ENCODE measurements at regions not wholly inside any gene's neighbourhood (a gene's known extent, or its start where the extent isn't known, plus 50 kb on each side); places are given as distances from the start of the nearest gene placed in this dataset.

DNA sequence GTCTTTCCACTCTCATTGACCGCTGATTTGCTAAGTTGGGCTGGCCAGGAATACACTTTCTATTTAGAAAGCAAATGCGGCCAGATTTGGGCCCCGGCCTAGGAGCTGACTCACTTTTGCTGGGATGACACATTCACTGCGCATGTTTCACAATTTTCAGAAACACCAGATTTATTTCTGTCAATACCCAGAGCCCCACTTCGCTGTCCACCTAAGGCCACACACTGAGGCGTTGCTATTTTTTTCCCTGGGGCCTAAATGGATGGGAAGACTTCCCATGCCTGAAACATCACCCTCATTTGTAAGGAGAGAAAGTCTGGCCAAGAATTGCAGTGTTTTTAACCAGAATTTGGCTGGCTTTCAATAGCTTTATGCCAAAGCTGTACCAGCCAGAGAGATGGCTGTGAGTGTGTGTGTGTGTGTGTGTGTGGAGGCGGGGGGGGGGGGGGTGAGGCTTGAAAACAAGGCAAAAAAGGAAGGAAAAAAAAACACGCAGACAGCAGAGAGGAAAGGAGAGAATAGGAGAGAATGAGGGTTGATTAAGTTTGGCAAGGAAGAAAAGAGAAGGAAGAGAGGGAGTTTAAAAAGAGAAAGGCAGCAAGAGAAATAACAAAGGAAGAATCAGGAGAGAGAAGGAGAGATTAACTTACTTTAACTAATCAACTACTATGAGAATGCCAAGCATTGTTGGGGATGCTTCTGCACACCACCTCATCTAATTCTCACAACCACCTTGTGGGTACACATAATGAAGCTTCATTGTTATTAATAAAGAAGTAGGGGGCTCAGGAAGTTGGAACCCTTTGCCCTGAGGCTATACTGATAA lies 261.4 kb upstream of the KLF4 start:
- DNase-seq, result no peak

DNA sequence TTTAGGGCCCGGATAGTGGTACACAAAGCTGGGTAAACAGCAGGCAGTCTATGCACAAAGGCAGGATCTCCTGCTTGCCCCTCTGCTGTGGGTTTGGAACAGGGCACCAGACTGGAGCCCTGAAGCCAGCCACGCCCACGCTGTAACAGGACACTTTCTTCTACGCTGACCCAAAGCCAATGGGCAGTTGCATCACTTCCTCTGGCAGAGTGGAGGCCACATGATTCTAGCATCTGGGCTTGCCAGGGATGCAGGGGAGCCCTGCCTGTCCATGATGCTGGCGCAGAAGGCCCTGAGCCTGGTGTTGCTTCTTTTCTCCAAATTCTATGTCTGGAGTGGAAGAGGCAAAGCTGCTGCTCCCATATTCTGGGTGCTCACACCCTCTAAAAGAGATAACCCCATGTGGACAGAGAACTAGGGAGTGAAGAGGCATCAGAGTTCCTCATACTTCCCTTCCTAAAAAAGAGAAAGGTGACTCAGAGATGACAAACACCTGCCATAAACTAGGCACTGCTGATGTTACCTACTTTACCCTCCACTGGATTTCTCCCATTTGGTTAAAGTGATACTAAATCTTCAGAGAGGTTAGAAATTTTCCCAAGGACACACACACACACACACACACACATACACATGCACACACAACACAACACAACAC lies 260.3 kb upstream of the KLF4 start:
- no peak for DNase-seq
- no peak for ATAC-seq

More for the DNA sequence above, 261.4 kb upstream of the KLF4 start:
- ATAC-seq, result no peak

DNA sequence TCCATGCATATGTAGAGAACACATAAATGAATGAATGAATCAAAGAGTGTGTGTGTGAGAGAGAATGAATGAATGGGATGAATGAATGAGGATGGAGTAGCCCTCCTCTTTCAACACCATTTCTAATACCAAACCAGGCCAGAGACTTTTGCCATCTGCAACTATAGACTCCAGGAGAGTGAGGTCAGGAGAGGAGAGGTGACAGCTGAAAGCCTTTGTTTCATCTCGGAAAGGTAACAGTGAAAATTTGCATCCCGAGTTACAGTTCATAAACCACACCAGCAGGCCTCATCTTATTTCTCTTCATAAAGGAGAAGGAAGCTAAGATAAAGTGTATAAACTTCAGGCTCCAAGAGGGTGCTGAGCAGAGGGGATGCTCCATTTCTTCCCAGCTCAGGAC lies 255.3 kb upstream of the KLF4 start:
- no peak for ATAC-seq
- DNase-seq, result no peak

DNA sequence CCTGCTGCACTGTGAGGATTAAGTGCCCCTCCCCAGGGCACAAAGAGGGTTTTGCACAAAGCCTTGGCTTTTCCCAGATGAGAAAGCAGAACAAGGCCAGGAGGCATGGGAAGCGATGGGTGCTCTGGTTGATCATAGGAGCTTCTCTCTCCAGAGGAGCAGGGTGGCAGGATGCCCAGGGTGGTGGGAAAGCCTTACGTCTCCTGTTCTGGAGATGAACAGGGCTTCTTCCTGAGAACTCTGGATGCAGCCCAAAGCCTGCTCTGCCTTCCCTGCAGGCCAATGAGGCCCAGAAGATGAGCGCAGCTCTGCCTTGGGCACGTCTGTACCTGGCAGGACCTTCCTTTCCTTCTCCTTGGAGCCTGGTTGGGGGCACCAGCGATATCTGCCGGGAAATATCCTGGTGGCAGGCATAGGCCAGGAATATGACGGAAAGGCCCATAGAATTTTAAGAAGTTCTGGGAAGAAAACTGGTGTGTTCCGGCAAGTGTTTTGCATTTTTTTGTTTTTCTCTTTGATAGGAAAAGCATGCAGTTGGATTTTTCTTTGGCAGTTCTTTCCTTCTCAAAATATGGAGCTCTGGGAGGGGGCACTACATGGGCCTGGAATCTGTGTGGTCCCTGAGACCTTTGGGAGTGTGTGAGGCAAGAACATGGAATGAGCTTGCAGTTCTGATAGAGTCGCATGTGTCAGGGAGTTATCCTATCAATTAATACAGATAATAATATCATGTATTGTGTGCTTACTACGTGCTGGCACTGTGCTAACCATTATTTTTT lies 253.2 kb upstream of the KLF4 start:
- ATAC-seq (no peak), DNase-seq (no peak)

DNA sequence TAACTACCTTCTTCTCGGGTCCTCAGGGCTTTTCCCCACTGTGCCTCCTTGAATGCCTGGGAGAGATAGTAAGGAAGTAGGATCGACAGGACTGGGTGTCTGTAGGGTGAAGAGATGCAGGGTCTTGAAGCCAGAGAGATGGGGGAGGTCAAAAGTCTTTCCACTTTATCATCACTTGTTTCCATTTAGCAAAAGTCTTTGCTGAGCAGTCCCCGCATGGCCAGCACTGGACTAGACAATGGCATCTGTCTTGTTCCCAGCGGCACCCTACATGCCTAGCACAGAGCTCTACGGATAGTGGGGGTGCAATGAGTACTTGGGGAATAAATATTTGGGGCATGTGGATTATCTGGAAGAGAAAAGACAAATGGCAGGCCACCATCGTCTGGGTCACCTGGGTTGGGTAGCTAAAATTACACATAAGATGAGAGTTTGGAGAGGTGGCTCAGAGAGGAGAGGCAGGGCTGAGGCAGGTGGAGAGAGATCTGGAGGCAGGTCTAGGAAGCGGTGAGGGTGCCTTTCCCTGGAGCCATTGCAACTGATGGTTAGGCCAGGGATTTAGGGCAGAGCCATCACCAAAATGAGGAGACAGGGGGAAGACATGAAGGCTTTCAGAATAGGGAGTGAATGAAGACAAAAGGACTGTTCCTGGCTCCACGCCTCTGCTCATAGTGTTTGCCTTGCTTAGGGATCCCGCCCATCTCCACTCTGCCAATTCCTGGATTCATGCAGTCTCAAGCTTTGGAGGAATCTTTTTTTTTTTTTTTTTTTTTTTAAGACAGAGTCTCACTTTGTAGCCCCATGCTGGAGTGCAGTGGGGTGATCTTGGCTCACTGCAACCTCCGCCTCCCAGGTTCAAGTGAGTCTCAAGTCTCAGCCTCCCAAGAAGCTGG lies 250.8 kb upstream of the KLF4 start:
- DNase-seq, result no peak
- ATAC-seq, result no peak

DNA sequence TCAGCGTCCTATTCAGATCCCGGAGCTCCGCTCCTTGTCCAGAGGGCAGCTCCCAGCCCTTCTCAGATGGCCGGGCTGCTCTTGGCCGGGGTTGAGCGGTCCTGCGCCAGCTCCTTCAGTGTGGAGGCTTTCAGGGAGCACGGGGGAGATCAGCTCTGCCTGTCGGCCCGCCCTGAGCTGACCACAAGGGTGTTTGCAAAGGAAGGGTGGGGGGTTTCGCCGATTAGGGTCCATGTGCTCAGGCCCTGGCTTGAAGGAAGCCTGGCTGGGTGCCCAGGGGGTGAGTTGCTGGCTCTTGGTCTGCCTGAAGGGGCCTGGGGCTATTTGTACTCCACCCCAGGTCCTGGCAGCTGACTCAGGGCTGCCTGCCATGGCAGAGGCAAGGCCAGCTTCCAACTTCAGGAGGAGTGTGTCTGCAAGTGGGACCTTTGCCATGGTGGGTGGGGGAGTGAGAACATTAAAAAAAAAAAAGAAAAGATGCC lies 250.1 kb upstream of the KLF4 start:
- no peak for DNase-seq
- ATAC-seq, result no peak

DNA sequence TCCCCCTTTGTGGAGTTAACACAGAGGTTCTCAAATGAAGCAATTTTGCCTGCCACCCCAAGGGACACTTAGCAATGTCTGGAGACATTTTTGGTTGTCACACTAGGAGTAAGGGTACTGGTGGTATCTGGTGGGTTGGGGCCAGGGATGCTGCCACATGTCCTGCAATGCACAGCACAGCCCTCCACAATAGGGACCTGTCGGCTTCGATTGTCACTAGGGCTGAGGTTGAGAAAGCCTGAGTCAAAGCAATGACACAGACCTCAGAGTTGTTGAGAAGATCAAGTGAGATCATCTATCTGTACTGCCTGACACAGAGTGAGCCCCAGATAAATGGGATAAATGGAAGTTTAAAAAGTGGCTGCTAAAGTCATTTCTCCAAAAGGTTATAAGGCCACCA lies 249.2 kb upstream of the KLF4 start:
- DNase-seq (no peak), ATAC-seq (no peak)

DNA sequence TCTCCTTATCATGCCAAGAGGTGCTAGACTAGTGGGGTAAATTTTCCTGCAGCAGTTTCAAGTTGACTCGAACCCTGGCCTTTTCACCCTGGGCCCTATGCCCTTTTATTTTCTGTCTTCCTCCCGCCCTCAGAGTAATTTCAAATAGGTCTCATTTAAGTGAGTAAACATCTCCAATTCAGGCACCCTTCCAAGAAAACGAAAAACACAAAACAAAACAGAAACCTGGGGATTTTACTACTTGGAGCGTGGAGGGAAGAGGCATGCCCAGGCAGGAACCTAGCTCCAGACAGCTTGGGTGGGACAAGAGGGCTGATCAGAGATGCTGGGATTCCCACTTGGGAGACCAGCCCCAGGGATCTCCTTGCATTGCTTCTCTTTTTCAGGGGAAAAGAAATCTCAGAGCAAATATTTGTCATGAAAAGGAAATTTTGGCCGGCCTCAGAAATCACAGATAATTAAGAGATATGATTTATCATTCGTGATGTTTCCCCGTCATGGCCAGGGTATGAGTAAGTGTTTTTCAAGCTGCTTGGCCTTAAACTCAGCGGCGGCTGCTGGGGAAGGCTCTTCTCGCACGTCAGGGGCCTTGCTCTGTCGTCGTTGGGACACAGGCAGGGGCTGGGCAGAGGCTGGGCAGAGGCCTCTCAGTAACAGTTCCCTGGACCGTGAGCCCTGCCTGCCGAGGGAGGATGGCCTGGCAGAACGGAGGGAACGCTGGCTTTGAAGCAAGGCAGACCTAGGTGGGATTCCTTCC lies 248.6 kb upstream of the KLF4 start:
- ATAC-seq (no peak), DNase-seq (no peak)

DNA sequence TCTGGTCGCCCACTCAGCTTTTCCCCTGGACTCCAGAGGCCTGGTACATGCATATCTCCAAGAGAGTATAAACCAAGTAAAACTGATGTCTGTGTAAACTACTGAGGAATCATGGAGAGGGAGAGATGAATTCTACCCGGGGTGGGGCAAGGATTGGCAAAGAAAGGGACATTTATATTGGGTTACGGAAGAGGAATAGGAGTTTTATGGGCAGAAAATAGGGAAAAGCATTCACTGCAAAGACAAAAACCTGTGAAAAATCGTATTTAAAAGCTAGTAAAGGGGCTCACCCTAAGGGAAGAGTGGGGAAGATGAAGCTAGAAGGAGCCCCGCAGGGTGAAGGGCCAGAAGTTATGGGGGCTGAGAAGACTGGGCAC lies 248.0 kb upstream of the KLF4 start:
- no peak for DNase-seq
- ATAC-seq, result no peak

DNA sequence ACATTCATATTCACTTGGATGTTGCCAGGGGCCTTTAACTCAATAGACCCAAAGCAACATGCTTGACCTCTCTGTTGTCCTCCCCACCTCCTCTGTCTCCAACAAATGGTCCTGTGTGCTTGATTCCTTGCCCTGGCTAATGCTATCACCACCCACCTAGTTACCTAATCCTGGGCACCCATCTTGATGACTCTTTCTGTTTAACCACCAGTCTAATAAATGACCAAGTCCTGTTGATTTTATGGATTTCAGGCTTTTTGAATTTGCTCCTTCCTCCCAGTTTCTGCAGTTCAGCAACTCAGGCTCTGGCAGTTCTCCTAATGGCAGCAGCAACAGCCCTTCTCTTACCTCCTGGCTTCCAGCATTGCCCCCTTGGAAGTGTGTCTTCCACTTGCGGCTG lies 246.3 kb upstream of the KLF4 start:
- DNase-seq (no peak), ATAC-seq (no peak)

DNA sequence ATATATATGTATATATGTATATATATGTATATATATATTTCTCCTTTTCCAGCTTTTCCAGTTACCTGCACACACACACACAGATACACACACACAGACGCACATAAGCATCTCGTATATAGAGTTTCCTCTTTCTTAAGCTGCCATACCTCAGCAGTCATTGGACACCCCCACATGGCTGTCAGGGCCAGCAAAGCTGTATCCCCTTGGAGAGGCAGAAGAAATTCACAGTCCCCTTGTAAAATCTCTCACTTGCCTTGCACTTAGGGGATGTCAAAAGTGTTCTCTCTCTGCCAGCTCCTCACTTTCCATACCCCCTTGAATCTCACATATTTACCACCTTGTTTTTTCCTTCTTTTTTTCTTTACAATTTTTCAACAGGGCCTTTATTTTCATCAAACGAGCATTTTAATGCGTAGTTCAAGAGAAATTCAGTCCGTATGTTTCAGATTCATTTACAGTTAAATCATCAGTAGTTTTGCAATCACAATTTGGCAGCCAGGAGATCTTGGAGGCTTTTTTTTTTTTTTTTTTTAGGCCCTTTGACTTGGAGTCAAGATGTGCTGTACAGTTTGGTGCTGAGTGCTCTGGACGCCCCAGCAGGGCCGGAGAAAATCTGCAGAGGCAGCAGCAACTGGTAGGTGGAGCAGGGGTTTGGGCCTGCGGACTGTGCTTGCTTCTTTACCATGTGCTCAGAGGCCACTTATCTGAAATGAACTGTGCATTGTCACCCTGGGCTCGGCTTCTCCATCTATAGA lies 244.9 kb upstream of the KLF4 start:
- ATAC-seq, result no peak
- DNase-seq, result no peak

DNA sequence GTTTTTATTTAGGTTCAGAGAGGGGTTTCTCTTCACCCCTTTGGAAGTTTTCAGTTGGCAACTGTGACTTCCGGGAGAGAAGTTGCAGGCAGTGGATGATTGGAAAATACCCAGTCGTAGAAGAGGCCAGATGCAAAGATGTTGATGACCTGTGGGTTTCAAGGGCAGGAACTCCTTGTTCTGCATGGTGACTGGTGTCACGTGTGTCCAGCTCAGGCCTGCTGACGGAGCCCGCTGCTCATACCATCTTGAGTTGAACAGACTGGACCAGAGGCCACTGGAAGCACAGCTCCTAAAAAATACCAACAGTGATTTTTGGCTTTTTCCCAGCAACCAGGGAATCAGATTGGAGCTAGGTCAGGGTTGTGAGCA lies 243.9 kb upstream of the KLF4 start:
- ATAC-seq, result no peak
- DNase-seq, result no peak

DNA sequence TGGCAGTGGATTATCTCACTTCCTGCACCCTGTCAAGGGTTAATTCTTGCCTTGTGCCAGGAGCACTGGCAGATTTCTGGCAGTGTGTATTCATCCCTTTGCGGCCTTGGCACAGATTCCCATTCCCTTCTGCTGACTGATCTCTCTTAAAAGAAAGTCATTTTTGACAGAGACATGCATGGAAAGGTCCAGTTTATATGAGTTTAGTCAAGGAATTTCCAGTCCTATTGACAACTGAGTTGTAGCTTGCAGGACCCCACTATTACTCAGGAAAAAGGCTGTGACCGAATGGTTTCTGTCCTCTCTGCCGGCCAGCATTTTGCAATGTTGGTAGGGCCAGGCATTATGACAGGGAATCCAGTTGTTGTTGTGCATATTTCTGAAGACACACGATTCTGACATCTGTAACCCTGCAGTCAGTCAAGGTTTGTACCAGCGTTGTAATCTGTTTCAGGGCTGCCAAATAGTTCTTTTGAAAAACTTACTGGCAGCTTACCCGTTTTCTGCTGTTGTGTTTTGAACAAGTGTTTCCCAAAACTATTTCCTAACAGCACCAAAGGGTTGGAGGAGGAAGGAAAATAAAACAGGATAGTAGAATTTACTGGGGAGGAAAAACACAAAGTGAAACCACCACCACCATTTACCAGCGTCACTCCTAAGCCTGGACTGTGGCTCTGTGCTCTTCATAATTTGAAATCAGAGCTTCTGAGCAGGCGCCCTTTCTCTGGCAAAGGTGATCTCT lies 243.4 kb upstream of the KLF4 start:
- DNase-seq, result no peak
- no peak for ATAC-seq

DNA sequence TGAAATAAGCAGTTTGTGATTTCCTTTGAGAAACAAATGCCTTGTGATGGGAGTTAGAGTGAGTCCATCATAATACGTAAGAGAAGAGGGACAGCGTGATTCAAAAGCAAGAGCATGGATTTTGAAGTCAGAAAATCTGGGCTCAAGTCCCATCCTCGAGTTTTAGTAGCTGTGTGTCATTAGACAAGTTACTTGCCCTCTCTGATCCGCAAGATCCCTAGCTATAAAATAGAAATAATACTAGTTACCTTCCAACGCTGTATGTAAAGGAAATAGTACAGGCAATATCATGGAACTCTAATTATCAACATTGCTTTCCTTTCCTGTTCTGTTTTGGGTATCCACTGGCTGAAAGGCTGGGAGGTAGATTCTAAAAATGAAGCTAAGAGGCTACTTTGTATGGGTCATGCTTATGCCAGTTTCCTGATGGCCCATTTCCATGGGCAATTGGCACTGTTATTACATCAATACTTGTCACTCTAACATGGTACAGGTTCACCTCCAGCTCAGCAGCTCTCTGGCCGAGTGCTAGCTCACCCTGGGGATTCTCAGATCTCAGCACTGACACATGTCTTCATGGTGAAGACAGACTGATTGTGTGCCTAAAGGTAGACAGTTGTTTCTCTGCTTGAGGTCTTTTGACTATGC lies 241.7 kb upstream of the KLF4 start:
- no peak for ATAC-seq

DNA sequence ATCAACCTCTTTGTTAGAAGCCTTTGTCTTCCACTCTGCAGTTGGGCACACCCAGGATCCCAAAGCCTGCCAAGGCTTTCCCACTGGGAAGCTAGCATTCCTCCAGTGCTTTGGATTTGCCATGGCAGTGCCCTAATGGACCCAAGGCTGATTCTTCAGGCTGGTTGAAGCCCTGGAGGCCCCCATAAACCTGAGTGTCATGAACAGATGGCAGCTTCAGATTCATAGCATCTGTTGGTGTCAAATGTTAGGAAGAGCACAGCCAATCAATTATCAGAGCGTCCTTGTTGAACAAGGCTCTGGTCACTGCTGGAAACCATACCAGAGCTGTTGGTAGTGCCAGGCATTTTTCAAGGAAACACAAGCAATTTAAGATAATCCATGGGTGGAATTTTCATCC lies 241.1 kb upstream of the KLF4 start:
- DNase-seq (no peak), ATAC-seq (no peak)

More for the DNA sequence above, 241.7 kb upstream of the KLF4 start:
- DNase-seq, result no peak

DNA sequence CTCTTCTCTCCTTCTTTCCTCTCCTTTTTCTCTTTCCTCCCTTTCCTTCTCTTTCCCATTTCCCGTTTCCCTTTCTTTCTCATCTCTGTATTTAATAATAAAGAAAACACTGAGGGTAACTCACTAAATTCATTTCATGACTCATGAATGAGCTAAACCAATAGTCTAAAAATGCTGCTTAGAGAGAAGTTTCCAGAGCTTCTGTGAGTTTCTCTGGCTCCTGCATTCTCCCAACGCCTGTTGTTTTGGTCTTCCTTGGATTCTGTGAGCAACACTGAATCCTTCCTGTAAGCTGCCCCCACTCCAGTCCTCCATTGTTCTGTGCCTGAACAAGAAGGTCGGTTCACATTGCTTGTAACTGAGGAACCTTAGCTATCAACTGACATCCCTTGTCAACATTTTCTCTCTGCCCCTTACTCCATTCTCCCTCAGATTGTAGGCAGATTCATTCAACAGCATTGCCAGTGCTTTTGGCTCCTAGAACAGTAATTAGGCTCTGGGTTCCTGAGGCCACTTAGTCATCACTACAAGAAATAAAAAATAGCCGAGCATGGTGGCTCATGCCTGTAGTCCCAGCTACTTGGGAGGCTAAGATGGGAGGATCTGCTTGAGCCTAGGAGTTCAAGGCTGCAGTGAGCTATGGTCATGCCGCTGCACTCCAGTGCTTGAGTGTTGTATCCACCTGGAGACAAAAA lies 237.7 kb upstream of the KLF4 start:
- no peak for ATAC-seq
- DNase-seq, result no peak

DNA sequence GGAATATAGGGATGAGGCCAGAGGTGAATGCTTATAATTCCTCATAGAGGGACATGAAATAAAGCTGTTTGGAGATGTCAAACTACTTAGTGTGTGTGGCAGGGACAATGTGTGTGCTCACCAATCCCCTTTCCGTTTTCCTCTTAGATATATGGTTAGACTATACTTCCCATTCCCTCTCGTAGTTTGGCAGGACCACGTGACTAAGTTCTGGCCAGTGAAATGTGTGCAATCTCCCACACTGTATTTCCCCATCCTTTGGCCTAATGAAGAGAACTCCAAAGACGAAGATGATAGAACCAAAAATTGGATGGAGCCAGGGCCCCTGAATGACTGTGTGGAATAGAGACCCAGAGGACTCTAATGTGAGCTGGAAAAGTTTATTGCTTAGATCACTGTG lies 233.4 kb upstream of the KLF4 start:
- DNase-seq, result no peak

DNA sequence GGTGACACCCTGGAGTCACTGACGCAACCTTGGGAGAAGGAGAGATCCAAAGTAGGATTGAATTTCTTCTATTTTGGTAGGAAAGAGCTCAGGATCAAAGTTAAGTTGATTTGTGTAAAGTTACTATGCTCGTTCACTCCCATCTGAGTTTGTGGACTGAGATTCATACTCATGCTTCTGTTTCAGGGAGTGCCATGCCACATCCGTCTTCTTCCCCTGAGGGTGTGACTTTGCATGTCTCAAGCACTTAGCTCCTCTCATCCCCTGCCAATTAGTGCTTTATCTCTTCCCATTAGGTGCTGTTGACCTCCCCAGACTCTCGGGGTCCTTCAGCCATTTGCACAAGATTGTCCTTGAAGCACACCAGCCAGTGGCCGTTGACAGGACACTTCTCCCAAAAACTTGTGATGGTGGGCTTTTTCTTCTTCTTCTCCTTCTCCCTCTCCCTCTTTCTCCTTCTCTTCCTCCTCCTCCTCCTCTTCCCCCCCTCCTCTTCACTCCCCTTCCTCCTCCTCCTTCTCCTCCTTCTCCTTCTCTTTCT lies 232.2 kb upstream of the KLF4 start:
- DNase-seq (no peak), ATAC-seq (no peak)

More for the DNA sequence above, 233.4 kb upstream of the KLF4 start:
- ATAC-seq, result no peak

All from stimulated activated naive CD8-positive, alpha-beta T cell treated with anti-CD3 and anti-CD28 coated beads, Interleukin-15, Interleukin-2, amounts not matched to agents 100 U/mL and 50 U/mL, for 24 hours (primary cell).